Mesodermal cell (in vitro differentiated cells): ENCODE measurements at regions not wholly inside any gene's neighbourhood (a gene's known extent, or its start where the extent isn't known, plus 50 kb on each side); places are given as distances from the start of the nearest gene placed in this dataset.

Experiments
- H3K27ac ChIP-seq: 2 replicates; pipeline ENCODE4 v1.7.0; 2013; ENCODE audit warnings: mild to moderate bottlenecking, low read depth, low read length, moderate library complexity; ENCODE audit not compliant: severe bottlenecking
- H3K36me3 ChIP-seq: 2 replicates; pipeline ENCODE4 v1.7.1; 2013; ENCODE audit warnings: mild to moderate bottlenecking, low read length, moderate library complexity; ENCODE audit not compliant: control insufficient read depth, insufficient read depth
- H3K4me1 ChIP-seq: one replicate; pipeline ENCODE4 v1.7.1; 2013; ENCODE audit warnings: mild to moderate bottlenecking, low read length; ENCODE audit not compliant: insufficient read depth, control insufficient read depth, poor library complexity, severe bottlenecking
- H3K4me3 ChIP-seq: 2 replicates; pipeline ENCODE4 v1.7.0; 2013; ENCODE audit warnings: low read length, control low read depth, mild to moderate bottlenecking; ENCODE audit not compliant: insufficient read depth, poor library complexity, severe bottlenecking; ENCODE audit errors: extremely low read depth
- H3K9me3 ChIP-seq: 2 replicates; pipeline ENCODE4 v1.7.1; 2013; ENCODE audit warnings: mild to moderate bottlenecking, low read length, moderate library complexity; ENCODE audit not compliant: control insufficient read depth
- WGBS, 2 experiments: methylation state at CpG; one replicate each; pipeline ENCODE4 v1.1.5; 2013; ENCODE audit warnings: missing lambda C conversion rate in 2 of 2; ENCODE audit not compliant: insufficient coverage in 2 of 2; 5-methylcytosine and 5-hydroxymethylcytosine counted together

GRCh38 chr2:239715202-239715601, 309.9 kb downstream of the NDUFA10 start:
- Histone ChIP-seq H3K4me1 (peaks cover 4% of the 10 kb centered on the region), H3K36me3 (no peaks in the 10 kb centered on the region), H3K27ac (no peak overlapping the region), H3K4me3 (no peak overlapping the region), H3K9me3 (peaks cover 10% of the 10 kb centered on the region)
- 89 to 90% methylated on average over 8 to 9 of the region's 9 CpGs for WGBS, 2 experiments

DNA sequence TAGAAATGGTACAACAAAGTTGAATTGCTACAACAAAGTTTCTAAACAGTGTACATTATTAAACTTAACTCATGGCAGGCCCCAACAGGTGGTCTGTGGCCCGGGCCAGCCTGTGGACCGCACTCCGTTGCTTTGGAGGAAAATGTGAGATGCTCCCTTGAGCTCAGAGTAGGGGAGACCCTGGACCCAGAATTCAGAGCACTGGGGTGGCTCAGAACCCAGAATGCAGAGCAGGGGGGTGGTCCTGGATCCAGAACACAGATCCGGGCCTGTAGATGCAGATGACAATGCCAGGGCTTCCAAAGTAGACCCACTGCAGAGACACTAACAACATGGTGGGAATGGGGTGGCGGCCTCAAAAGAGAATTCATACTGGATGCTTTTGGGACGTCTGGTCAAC, 311.0 kb downstream of the NDUFA10 start:
- H3K4me3 ChIP-seq: no peak overlapping the region
- H3K36me3 ChIP-seq: no peaks in the 10 kb centered on the region
- 70 to 75% methylated on average over 4 to 5 of the region's 6 CpGs for WGBS, 2 experiments
- H3K27ac ChIP-seq: no peak overlapping the region
- H3K9me3 ChIP-seq: peaks cover 10% of the 10 kb centered on the region
- peaks cover 4% of the 10 kb centered on the region for H3K4me1 ChIP-seq

GRCh38 chr2:239712755-239713154, 311.9 kb upstream of the HDAC4 start:
- WGBS, 2 experiments: 87 to 92% methylated on average over 3 of the region's 3 CpGs
- H3K36me3 ChIP-seq: no peaks in the 10 kb centered on the region
- H3K4me1 ChIP-seq: peaks cover 4% of the 10 kb centered on the region
- no peak overlapping the region for H3K27ac ChIP-seq
- H3K9me3 ChIP-seq: peaks cover 10% of the 10 kb centered on the region
- no peak overlapping the region for H3K4me3 ChIP-seq

- Histone ChIP-seq H3K36me3 (no peaks in the 10 kb centered on the region), H3K4me1 (peaks cover 4% of the 10 kb centered on the region), H3K27ac (no peak overlapping the region), H3K9me3 (peaks cover 10% of the 10 kb centered on the region), H3K4me3 (no peak overlapping the region)
- 86 to 94% methylated on average over 6 to 8 of the region's 8 CpGs for WGBS, 2 experiments
Observed at GRCh38 chr2:239711911-239712570, 311.2 kb upstream of the HDAC4 start.

DNA sequence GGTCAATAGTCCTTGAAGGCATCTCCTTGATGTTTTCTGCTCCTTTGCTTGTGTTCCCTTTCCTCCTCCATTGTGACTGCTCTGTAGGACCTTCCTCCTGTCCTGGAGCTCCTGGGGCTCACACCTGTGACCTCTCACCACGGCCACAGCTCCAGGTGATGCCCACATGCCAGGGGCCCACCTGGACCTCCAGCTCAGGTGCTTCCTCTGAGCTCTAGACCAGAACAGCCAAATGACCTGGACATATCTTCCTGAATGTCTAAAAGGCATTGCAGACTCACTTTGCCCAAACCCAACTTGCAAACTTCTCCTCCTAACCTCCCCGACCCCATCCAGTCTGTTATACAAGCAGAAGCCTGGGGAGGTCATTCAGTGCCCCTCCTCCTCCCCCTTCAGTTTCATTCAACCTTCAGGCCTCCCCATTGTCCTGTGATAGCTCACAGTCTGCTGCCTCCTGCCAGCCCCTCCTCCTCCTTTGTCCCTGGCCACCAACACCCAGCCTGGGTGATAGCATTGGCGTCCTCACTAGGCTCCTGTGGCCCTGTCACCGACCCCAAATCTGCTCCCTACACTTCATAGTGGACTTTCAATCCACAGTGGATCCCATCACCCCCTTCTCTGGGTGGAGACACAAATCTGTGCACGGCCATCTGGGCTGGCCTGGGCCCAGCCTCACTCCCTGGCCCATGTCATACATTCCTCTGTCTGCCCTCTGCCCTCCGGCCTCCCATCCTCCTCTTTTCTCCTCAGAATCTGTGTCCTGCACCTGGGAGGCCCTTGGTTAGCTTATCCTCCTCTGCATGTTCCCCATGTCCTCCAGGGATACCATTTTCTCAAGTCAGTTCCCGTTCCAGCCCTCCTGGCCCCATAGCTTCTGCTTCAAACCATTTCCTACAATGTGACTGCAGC, 310.4 kb upstream of the HDAC4 start:
- Histone ChIP-seq H3K4me3 (no peak overlapping the region), H3K4me1 (no peaks in the 10 kb centered on the region), H3K9me3 (peaks cover 10% of the 10 kb centered on the region), H3K36me3 (no peaks in the 10 kb centered on the region), H3K27ac (no peak overlapping the region)
- 47 to 71% methylated on average over 5 to 7 of the region's 7 CpGs for WGBS, 2 experiments

GRCh38 chr2:239706367-239706766, 305.5 kb upstream of the HDAC4 start:
- Histone ChIP-seq H3K36me3 (no peaks in the 10 kb centered on the region), H3K9me3 (no peaks in the 10 kb centered on the region), H3K4me1 (no peaks in the 10 kb centered on the region), H3K4me3 (no peak overlapping the region), H3K27ac (no peak overlapping the region)
- 68 to 69% methylated on average over 7 to 8 of the region's 8 CpGs for WGBS, 2 experiments

DNA sequence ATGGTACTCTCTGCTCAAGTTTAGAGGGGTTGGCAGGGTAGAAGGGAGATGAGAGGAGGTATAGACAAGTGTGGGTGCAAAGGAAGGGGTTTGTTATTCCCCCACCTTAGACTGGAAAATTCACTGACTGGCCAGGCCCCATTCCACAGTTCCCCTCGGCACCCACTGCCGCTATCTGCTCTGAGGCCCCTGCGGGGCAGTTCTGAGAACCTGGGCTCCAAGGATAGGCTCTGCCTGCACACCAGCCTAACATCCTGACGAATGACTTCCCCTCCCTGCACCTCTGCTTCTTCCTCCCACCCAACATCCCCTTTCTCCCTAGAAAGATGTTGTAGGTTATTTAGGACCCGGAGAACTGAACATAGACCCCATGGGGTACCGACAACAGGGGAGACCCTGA, 303.9 kb upstream of the HDAC4 start:
- no peaks in the 10 kb centered on the region for H3K36me3 ChIP-seq
- WGBS, 2 experiments: 89 to 96% methylated on average over 3 to 5 of the region's 6 CpGs

GRCh38 chr2:239703834-239704233, 303.0 kb upstream of the HDAC4 start:
- H3K4me3 ChIP-seq: no peak overlapping the region
- H3K4me1 ChIP-seq: no peaks in the 10 kb centered on the region
- H3K27ac ChIP-seq: no peak overlapping the region
- H3K36me3 ChIP-seq: no peaks in the 10 kb centered on the region
- no peaks in the 10 kb centered on the region for H3K9me3 ChIP-seq
- WGBS, 2 experiments: 86 to 100% methylated on average over 1 of the region's 3 CpGs

More for the DNA sequence above, 303.9 kb upstream of the HDAC4 start:
- no peaks in the 10 kb centered on the region for H3K9me3 ChIP-seq
- no peak overlapping the region for H3K27ac ChIP-seq
- no peak overlapping the region for H3K4me3 ChIP-seq
- no peaks in the 10 kb centered on the region for H3K4me1 ChIP-seq

DNA sequence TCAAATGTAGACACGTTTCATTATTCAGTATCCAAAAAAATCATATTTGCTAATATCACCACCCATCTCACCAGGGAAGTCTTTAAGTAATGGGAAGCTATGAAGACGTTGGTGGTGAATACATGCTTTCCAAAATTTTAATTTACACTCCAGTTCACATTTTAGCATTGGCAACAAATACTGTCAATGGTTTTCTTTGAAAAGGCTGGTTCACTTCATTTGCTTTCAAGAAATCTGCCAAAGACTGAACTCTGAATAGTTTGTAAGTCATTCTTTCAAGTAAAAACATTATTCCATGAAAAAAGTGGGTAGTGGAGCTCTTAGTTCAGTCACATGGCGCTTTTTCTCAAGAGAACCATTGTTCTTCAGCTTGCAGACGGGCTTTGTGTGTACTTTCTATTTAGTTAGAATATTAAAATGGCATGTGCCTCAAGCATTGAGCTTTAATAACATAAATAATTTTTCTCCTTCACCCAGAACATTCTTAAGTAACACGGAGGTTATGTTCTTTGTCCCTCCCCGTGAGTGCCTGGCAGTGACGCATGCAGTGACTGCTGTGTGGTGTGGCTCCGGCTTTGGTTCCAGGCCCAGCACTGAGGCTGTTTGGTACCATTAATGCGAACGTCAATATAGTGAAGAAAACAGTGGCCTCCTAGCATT, 300.0 kb upstream of the HDAC4 start:
- no peaks in the 10 kb centered on the region for H3K9me3 ChIP-seq
- no peaks in the 10 kb centered on the region for H3K4me1 ChIP-seq
- H3K4me3 ChIP-seq: no peak overlapping the region
- 91 to 92% methylated on average over 5 of the region's 10 CpGs for WGBS, 2 experiments
- no peaks in the 10 kb centered on the region for H3K36me3 ChIP-seq
- no peak overlapping the region for H3K27ac ChIP-seq

- Histone ChIP-seq H3K27ac (no peak overlapping the region), H3K4me1 (no peaks in the 10 kb centered on the region), H3K9me3 (no peaks in the 10 kb centered on the region), H3K4me3 (no peak overlapping the region), H3K36me3 (no peaks in the 10 kb centered on the region)
- WGBS, 2 experiments: 93 to 95% methylated on average over 9 to 20 of the region's 22 CpGs
Observed at GRCh38 chr2:239697399-239698164, 296.8 kb upstream of the HDAC4 start.
